K562 (cell line): ENCODE measurements at regions not wholly inside any gene's neighbourhood (a gene's known extent, or its start where the extent isn't known, plus 50 kb on each side); places are given as distances from the start of the nearest gene placed in this dataset.

Source experiments
- ATAC-seq: fragments of 200-7000 bp; cut with Tn5 transposase; 3 replicates; pipeline ENCODE4 v1.9.1; 2020; ENCODE audit warnings: moderate library complexity
- BruUV-seq: library from RNA; stranded (reverse); fragments of 400-500 nt; replicated peaks from 2 replicates; lab custom pipeline; 2021; lab: Mats Ljungman, UMichigan
- CTCF ChIA-PET: fragments of 300-600 bp; formaldehyde crosslinking; extraction: SDS; loops from one replicate; lab custom pipeline; 2021; ENCODE audit warnings: low intra/inter-chr PET ratio; lab: Yijun Ruan, JAX
- POLR2A ChIA-PET: fragments of 300-600, 350-650 bp; sonication (Branson Sonifier 250); formaldehyde crosslinking; extraction: SDS; loops from one replicate; lab custom pipeline; 2021; ENCODE audit warnings: antibody characterized with exemption, inconsistent platforms; lab: Yijun Ruan, JAX
- DNase-seq, 4 experiments: peaks; one replicate each; pipeline versions ENCODE4 v3.0.0 to v3.0.0-alpha.2; 2011 to 2018; ENCODE audit warnings: low spot score in 3 of 4, mixed read lengths in 3 of 4; ENCODE audit errors: extremely low read depth in 1 of 4
- FAIRE-seq: peaks from 2 replicates; lab custom pipeline; 2011; peaks lifted over from hg19 to GRCh38; lab: Jason Lieb, UNC
- H2AFZ ChIP-seq: 2 replicates; pipeline ENCODE4 v1.6.0; 2011; ENCODE audit warnings: low read depth, low read length, control low read depth, inconsistent platforms
- H3K27ac ChIP-seq: fragments of 200-600 bp; 3 replicates; pipeline ENCODE4 v1.8.0; 2011; ENCODE audit warnings: low read depth, mild to moderate bottlenecking, control low read depth, inconsistent platforms, low read length, moderate library complexity, mixed read lengths; ENCODE audit errors: extremely low read depth
- H3K27me3 ChIP-seq, 2 experiments: fragments of 300-600 bp in 1 of 2; 2 replicates in 1 of 2; 3 replicates in 1 of 2; pipeline versions ENCODE4 v1.6.0 to v1.8.0; 2011; ENCODE audit warnings: inconsistent platforms in 2 of 2, low read length in 2 of 2, mild to moderate bottlenecking in 1 of 2, mixed read lengths in 1 of 2, moderate library complexity in 1 of 2; ENCODE audit not compliant: control insufficient read depth in 2 of 2, insufficient read depth in 2 of 2
- H3K36me3 ChIP-seq: fragments of 300-600 bp; 3 replicates; pipeline ENCODE4 v1.8.0; 2011; ENCODE audit warnings: mild to moderate bottlenecking, low read length, inconsistent platforms; ENCODE audit not compliant: control insufficient read depth, insufficient read depth
- H3K4me1 ChIP-seq, 2 experiments: fragments of 200-600 bp in 1 of 2; replicated peaks in 1 of 2; 2 replicates in 1 of 2; 3 replicates in 1 of 2; pipeline versions ENCODE4 v1.5.1 to v1.8.0; 2011; ENCODE audit warnings: inconsistent platforms in 2 of 2, low read length in 2 of 2, mild to moderate bottlenecking in 1 of 2, mixed read lengths in 1 of 2, moderate library complexity in 1 of 2; ENCODE audit not compliant: control insufficient read depth in 2 of 2, insufficient read depth in 2 of 2
- H3K4me2 ChIP-seq: 2 replicates; pipeline ENCODE4 v1.6.1; 2011; ENCODE audit warnings: low read length, control low read depth, inconsistent platforms, mixed read lengths; ENCODE audit not compliant: insufficient read depth
- H3K4me3 ChIP-seq: fragments of 200-600 bp; sonication (generic), shearing (Covaris generic); 2 replicates; pipeline ENCODE4 v1.5.1; 2016; ENCODE audit warnings: control low read depth, inconsistent platforms
- H3K79me2 ChIP-seq: fragments of 200-600 bp; 3 replicates; pipeline ENCODE4 v1.8.0; 2011; ENCODE audit warnings: low read length, inconsistent platforms; ENCODE audit not compliant: control insufficient read depth, insufficient read depth
- H3K9ac ChIP-seq, 2 experiments: 2 replicates each; pipeline versions ENCODE4 v1.6.0 to v1.6.1; 2011; ENCODE audit warnings: low read depth in 2 of 2, low read length in 2 of 2, control low read depth in 1 of 2, inconsistent platforms in 1 of 2, mild to moderate bottlenecking in 1 of 2, mixed read lengths in 1 of 2; ENCODE audit not compliant: insufficient read depth in 1 of 2
- H3K9me1 ChIP-seq: one replicate; pipeline ENCODE4 v1.6.0; 2011; ENCODE audit warnings: inconsistent platforms, mild to moderate bottlenecking, low read length, moderate library complexity; ENCODE audit not compliant: control insufficient read depth, insufficient read depth
- H3K9me3 ChIP-seq: replicated peaks from 2 replicates; pipeline ENCODE4 v1.5.1; 2011; ENCODE audit warnings: low read depth, low read length, inconsistent platforms; ENCODE audit not compliant: control insufficient read depth, insufficient read depth
- H4K20me1 ChIP-seq: replicated peaks from 2 replicates; pipeline ENCODE4 v1.6.1; 2011; ENCODE audit warnings: low read length, inconsistent platforms, mixed read lengths; ENCODE audit not compliant: control insufficient read depth, insufficient read depth
- BDP1 ChIP-seq: IDR thresholded peaks from 3 replicates; pipeline ENCODE4 v1.6.1; 2011; ENCODE audit not compliant: insufficient read length, insufficient read depth
- CCAR2 ChIP-seq: fragments of 200-400 bp; formaldehyde crosslinking; IDR thresholded peaks from 2 replicates; pipeline ENCODE4 v1.6.1; 2017; ENCODE audit warnings: mild to moderate bottlenecking, low read depth, low read length
- EGR1 ChIP-seq: fragments of 450-650 bp; conservative IDR thresholded peaks from 2 replicates; pipeline ENCODE4 v1.6.1; 2017; ENCODE audit warnings: mild to moderate bottlenecking
- GATA2 ChIP-seq: sonication (generic); formaldehyde crosslinking; IDR thresholded peaks from 2 replicates; pipeline ENCODE4 v1.4.0; 2020; ENCODE audit warnings: mild to moderate bottlenecking, missing genetic modification reagents
- HMG20B ChIP-seq: fragments of 250-450 bp; sonication (Bioruptor Pico); IDR thresholded peaks from 2 replicates; pipeline ENCODE4 v1.5.0; 2021; ENCODE audit warnings: mild to moderate bottlenecking
- MYC ChIP-seq, 2 experiments: fragments of 250-450 bp in 1 of 2; sonication (Bioruptor Pico) in 1 of 2; IDR thresholded peaks; 2 replicates each; pipeline versions ENCODE4 v1.5.1 to v1.6.1; 2012 to 2021; ENCODE audit warnings: low read depth in 2 of 2, borderline replicate concordance in 1 of 2, improper control_type of control experiment in 1 of 2, low read length in 1 of 2, mild to moderate bottlenecking in 1 of 2, moderate library complexity in 1 of 2
- SMARCB1 ChIP-seq: IDR thresholded peaks from 2 replicates; pipeline ENCODE4 v1.6.1; 2011; ENCODE audit warnings: improper control_type of control experiment, low read depth; ENCODE audit not compliant: insufficient read length
- ZNF134 ChIP-seq: fragments of 250-450 bp; sonication (Bioruptor Pico); conservative IDR thresholded peaks from 2 replicates; pipeline ENCODE4 v1.4.0; 2020
- ZNF444 ChIP-seq: fragments of 250-450 bp; sonication (Bioruptor Pico); IDR thresholded peaks from 2 replicates; pipeline ENCODE4 v1.4.0; 2020; ENCODE audit warnings: mild to moderate bottlenecking, moderate library complexity
- WGBS: fragments of 100-300 bp; shearing (Covaris generic); methylation state at CpG from one replicate; pipeline ENCODE4 v1.1.6; 2016; ENCODE audit warnings: low coverage, mixed read lengths; ENCODE audit not compliant: insufficient coverage; ENCODE audit errors: missing lambda C conversion rate; 5-methylcytosine and 5-hydroxymethylcytosine counted together
- in situ Hi-C: fragments of 300-500 bp; cut with MboI; formaldehyde crosslinking; loops from 4 replicates; pipeline ENCODE4 v1.15.0; 2018; ENCODE audit warnings: inconsistent platforms, mixed read lengths
- intact Hi-C: fragments of 100-400 bp; cut with micrococcal nuclease; formaldehyde crosslinking; loops from 2 replicates; pipeline ENCODE4 v1.14.2; 2022
- TF ChIP-seq, protein P1 (sequence below): fragments of 250-450 bp; sonication (Bioruptor Pico); IDR thresholded peaks from 2 replicates; pipeline ENCODE4 v1.5.0; 2021; ENCODE audit warnings: mild to moderate bottlenecking, moderate library complexity
- TF ChIP-seq, protein P2 (sequence below): fragments of 150-350 bp; IDR thresholded peaks from 2 replicates; pipeline ENCODE4 v1.6.1; 2014; ENCODE audit warnings: low read depth, mild to moderate bottlenecking, low read length, borderline replicate concordance

DNA sequence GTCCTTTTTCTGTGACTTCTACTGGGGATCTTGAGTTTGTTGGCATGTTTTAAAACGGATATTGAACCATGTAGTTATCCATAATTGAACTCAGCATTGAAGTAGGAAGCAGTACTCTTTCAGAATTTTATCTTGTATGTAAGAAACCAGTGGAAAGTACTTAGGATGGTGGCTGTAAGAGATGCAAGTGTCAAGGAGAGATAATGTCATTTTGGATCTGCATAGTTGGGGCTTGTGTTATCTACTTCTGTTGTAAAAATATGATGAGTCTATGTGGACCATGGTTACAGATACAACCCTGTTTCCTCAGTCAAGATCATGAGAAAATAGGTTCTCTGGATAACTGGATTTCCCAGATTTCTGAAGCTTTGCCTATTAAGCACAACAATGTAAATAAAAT, 113.7 kb downstream of the NAB1 start:
- intact Hi-C loops: no loop called here
- no peak for TF ChIP-seq CCAR2
- TF ChIP-seq ZNF444 (CRISPR knock-in tag): no peak
- TF ChIP-seq SMARCB1: no peak
- peak; percentile 28; the same call in 1 of the 2 replicates for TF ChIP-seq GATA2 (CRISPR knock-in tag)
- no peak for TF ChIP-seq HMG20B (CRISPR knock-in tag)
- no peak for TF ChIP-seq BDP1
- no peak for TF ChIP-seq MYC (IDR thresholded peaks at IDR 0.05; ENCODE audit: low read depth, low read length)
- no peak for TF ChIP-seq MYC (CRISPR knock-in tag; IDR thresholded peaks at IDR 0.05; ENCODE audit: borderline replicate concordance, low read depth)
- TF ChIP-seq, protein P1, sequence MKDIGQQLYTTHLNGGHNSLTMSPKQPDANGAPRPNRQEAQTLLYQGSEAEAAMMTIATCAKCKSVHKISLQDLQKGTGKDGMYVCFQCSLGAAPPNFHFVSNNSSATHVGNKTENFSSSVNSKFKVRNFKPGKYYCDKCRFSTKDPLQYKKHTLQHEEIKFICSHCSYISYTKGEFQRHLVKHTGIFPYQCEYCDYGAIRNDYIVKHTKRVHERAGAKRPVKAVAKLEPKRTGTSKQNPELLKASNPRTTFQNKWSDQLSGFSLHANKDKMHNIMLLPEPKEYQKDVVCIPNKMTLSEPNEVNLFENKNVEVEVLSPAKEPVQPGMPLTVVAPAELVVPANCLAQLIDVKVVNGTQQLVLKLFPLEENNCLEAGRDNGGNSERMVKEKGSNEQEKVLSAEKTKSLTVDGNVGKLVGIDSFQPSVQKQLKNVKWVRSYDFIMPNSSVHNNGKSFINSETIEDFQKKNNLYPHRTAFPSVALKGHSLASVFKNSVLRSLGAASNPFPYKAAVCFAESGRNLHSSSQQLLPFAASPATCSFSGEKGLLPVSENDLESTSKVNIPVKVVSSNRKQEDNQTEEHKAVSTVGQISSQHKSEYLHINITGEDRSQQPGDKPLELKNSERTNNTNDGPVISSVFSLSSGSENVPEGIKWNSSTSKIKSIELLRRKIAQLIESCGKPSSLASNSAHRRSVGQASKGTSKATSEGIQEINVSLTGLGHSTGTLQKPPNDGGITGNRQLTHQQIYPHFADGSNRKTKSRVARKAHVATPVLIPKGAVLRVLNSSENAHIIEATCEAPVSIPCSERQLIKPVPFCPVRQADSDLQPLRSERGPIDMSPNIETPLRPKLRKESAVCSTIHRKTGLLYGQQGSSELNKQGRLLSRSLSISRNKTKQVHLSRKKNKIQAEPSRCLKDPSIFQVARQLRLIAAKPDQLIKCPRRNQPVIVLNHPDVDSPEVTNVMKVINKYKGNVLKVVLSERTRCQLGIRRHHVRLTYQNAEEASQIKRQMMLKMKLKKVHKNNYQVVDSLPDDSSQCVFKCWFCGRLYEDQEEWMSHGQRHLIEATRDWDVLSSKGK (CRISPR knock-in tag): no peak
- TF ChIP-seq EGR1: no peak
- TF ChIP-seq, protein P2, sequence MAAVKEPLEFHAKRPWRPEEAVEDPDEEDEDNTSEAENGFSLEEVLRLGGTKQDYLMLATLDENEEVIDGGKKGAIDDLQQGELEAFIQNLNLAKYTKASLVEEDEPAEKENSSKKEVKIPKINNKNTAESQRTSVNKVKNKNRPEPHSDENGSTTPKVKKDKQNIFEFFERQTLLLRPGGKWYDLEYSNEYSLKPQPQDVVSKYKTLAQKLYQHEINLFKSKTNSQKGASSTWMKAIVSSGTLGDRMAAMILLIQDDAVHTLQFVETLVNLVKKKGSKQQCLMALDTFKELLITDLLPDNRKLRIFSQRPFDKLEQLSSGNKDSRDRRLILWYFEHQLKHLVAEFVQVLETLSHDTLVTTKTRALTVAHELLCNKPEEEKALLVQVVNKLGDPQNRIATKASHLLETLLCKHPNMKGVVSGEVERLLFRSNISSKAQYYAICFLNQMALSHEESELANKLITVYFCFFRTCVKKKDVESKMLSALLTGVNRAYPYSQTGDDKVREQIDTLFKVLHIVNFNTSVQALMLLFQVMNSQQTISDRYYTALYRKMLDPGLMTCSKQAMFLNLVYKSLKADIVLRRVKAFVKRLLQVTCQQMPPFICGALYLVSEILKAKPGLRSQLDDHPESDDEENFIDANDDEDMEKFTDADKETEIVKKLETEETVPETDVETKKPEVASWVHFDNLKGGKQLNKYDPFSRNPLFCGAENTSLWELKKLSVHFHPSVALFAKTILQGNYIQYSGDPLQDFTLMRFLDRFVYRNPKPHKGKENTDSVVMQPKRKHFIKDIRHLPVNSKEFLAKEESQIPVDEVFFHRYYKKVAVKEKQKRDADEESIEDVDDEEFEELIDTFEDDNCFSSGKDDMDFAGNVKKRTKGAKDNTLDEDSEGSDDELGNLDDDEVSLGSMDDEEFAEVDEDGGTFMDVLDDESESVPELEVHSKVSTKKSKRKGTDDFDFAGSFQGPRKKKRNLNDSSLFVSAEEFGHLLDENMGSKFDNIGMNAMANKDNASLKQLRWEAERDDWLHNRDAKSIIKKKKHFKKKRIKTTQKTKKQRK: no peak
- no peak for TF ChIP-seq ZNF134 (CRISPR knock-in tag)

More for the DNA sequence above, 113.7 kb downstream of the NAB1 start:
- no peak overlapping the region for H3K4me2 ChIP-seq
- H4K20me1 ChIP-seq: no peaks in the 10 kb centered on the region
- H2AFZ ChIP-seq: no peak overlapping the region
- no peaks in the 10 kb centered on the region for H3K79me2 ChIP-seq
- H3K9ac ChIP-seq: no peak overlapping the region
- BruUV-seq: no TSS peak
- ChIA-PET CTCF (no interaction called here), POLR2A (no interaction called here)
- H3K27me3 ChIP-seq: no peaks in the 10 kb centered on the region
- WGBS: 0% methylated on average over 1 of the region's 1 CpG
- no peak overlapping the region for H3K4me3 ChIP-seq
- H3K36me3 ChIP-seq: no peaks in the 10 kb centered on the region
- in situ Hi-C loops: no loop called here
- H3K4me1 ChIP-seq: peaks cover 0 to 17% of the 10 kb centered on the region in 2 experiments; a peak in 3 of 5 replicates
- H3K27ac ChIP-seq: no peak overlapping the region; the same call in 2 of the 3 replicates
- peak in 2 of 4 experiments; percentile 39 to 51 for DNase-seq
- no peak for ATAC-seq
- no peaks in the 10 kb centered on the region for H3K9me3 ChIP-seq
- no peaks in the 10 kb centered on the region for H3K9me1 ChIP-seq
- peak; percentile 65 for FAIRE-seq
